Lower leg skin (tissue), 3 donors: ENCODE measurements at regions not wholly inside any gene's neighbourhood (a gene's known extent, or its start where the extent isn't known, plus 50 kb on each side); places are given as distances from the start of the nearest gene placed in this dataset.

Experiments used
- POLR2A ChIP-seq, 2 donors: fragments of 450-650 bp; IDR thresholded peaks; one replicate each; pipeline ENCODE4 v1.6.1; 2016 to 2017; ENCODE audit warnings: antibody characterized with exemption in 2 of 2, mild to moderate bottlenecking in 1 of 2, moderate library complexity in 1 of 2
- TF ChIP-seq, protein P1 (sequence below), 3 donors: fragments of 450-650 bp; IDR thresholded peaks; one replicate each; pipeline ENCODE4 v1.5.1; 2016; ENCODE audit warnings: antibody characterized with exemption in 3 of 3, mild to moderate bottlenecking in 3 of 3, moderate library complexity in 2 of 3

DNA sequence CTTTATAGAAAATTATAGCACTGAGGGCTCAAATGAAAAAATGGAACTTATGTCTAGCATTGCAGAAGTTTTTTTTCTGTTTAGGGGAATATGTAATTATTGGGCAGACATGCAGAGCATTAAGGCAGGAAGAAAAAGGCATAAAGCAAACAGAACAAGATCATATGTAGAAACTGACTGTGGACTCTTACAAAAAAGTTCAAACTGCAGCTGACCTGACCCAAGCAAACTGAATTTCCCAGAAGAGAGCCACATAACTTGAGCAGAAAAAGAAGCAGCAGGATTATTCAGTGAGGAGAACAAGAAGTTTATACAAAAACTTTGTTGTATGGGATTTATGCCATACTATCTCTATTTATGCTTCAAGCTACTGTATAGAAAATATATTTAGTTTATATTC, 250.9 kb downstream of the PHF14 start:
- TF ChIP-seq, protein P1, sequence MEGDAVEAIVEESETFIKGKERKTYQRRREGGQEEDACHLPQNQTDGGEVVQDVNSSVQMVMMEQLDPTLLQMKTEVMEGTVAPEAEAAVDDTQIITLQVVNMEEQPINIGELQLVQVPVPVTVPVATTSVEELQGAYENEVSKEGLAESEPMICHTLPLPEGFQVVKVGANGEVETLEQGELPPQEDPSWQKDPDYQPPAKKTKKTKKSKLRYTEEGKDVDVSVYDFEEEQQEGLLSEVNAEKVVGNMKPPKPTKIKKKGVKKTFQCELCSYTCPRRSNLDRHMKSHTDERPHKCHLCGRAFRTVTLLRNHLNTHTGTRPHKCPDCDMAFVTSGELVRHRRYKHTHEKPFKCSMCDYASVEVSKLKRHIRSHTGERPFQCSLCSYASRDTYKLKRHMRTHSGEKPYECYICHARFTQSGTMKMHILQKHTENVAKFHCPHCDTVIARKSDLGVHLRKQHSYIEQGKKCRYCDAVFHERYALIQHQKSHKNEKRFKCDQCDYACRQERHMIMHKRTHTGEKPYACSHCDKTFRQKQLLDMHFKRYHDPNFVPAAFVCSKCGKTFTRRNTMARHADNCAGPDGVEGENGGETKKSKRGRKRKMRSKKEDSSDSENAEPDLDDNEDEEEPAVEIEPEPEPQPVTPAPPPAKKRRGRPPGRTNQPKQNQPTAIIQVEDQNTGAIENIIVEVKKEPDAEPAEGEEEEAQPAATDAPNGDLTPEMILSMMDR (IDR thresholded peaks at IDR 0.05): no peak
- no peak for TF ChIP-seq POLR2A (IDR thresholded peaks at IDR 0.05)
